Fibroblast of lung (primary cell): ENCODE measurements at regions not wholly inside any gene's neighbourhood (a gene's known extent, or its start where the extent isn't known, plus 50 kb on each side); places are given as distances from the start of the nearest gene placed in this dataset.
A peak's percentile ranks its signal among the peaks of the same experiment; 100 is the strongest.

Experiments used
- DNase-seq, 2 donors: peaks; one replicate each; pipeline versions ENCODE4 v3.0.0 to v3.0.0-alpha.2; 2010; ENCODE audit warnings: low read depth in 2 of 2
- H2AFZ ChIP-seq: 2 replicates; pipeline ENCODE4 v1.5.1; 2012; ENCODE audit warnings: low read length, control low read depth, inconsistent platforms
- H3K27ac ChIP-seq: 2 replicates; pipeline ENCODE4 v1.5.1; 2011; ENCODE audit warnings: low read length, control low read depth; ENCODE audit not compliant: insufficient read depth
- H3K27me3 ChIP-seq: 2 replicates; pipeline ENCODE4 v1.5.1; 2011; ENCODE audit warnings: mild to moderate bottlenecking, low read length; ENCODE audit not compliant: control insufficient read depth, insufficient read depth
- H3K36me3 ChIP-seq: 2 replicates; pipeline ENCODE4 v1.5.1; 2011; ENCODE audit warnings: low read length; ENCODE audit not compliant: control insufficient read depth, insufficient read depth
- H3K4me1 ChIP-seq: 2 replicates; pipeline ENCODE4 v1.5.1; 2011; ENCODE audit warnings: low read length; ENCODE audit not compliant: control insufficient read depth, insufficient read depth; ENCODE audit errors: extremely low read depth
- H3K4me2 ChIP-seq: 2 replicates; pipeline ENCODE4 v1.5.1; 2011; ENCODE audit warnings: low read length, control low read depth; ENCODE audit not compliant: insufficient read depth; ENCODE audit errors: extremely low read depth
- H3K4me3 ChIP-seq, 4 experiments: fragments of 200-600 bp in 1 of 4; sonication (generic) in 1 of 4; replicated peaks in 1 of 4; 2 replicates each; pipeline ENCODE4 v1.5.1; 2011 to 2016; ENCODE audit warnings: low read length in 4 of 4, low read depth in 3 of 4, mild to moderate bottlenecking in 3 of 4, control low read depth in 2 of 4, inconsistent platforms in 1 of 4, mixed read lengths in 1 of 4; ENCODE audit not compliant: insufficient read depth in 1 of 4; ENCODE audit errors: control extremely low read depth in 1 of 4
- H3K79me2 ChIP-seq: 2 replicates; pipeline ENCODE4 v1.5.1; 2012; ENCODE audit warnings: mild to moderate bottlenecking, low read length, inconsistent platforms; ENCODE audit not compliant: control insufficient read depth, insufficient read depth
- H3K9ac ChIP-seq: 2 replicates; pipeline ENCODE4 v1.5.1; 2011; ENCODE audit warnings: mild to moderate bottlenecking, low read length, control low read depth; ENCODE audit not compliant: insufficient read depth
- H3K9me3 ChIP-seq: 2 replicates; pipeline ENCODE4 v1.5.1; 2012; ENCODE audit warnings: low read depth, low read length; ENCODE audit not compliant: control insufficient read depth, insufficient read depth
- H4K20me1 ChIP-seq: 2 replicates; pipeline ENCODE4 v1.5.1; 2011; ENCODE audit warnings: low read length; ENCODE audit not compliant: control insufficient read depth, insufficient read depth; ENCODE audit errors: extremely low read depth
- EZH2 ChIP-seq: IDR thresholded peaks from 2 replicates; pipeline ENCODE4 v1.5.1; 2012; ENCODE audit warnings: low read length, control low read depth, mild to moderate bottlenecking; ENCODE audit errors: missing control alignments
- TF ChIP-seq, protein P1 (sequence below), 2 donors: IDR thresholded peaks in 1 of 2; conservative IDR thresholded peaks in 1 of 2; 1 replicate in 1 of 2; 2 replicates in 1 of 2; pipeline ENCODE4 v1.5.1; 2011 to 2012; ENCODE audit warnings: low read length in 2 of 2, control low read depth in 1 of 2, inconsistent platforms in 1 of 2, low read depth in 1 of 2, mild to moderate bottlenecking in 1 of 2

DNA sequence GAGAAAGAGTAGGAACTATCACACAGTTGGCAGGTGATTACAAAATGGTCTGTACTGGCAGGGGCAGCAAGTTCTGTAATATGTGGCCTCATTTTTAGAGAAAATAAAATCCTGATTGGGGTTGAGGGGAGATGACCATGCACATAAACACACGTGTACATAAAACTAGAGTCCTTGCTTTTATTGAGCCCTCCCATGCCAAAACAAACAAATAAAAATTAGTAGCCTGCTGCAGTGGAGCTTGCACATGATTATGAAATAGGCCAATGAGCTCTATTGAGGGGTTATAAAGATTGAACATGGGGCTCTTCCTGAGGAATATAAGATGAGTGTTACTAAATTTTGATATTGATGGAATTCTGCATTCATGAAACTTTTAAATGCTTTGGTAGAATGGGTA is 248.4 kb downstream of the ELAVL2 start:
- no peaks in the 10 kb centered on the region for H3K27me3 ChIP-seq
- H3K4me2 ChIP-seq = no peak overlapping the region
- TF ChIP-seq EZH2 = no peak
- TF ChIP-seq, protein P1, sequence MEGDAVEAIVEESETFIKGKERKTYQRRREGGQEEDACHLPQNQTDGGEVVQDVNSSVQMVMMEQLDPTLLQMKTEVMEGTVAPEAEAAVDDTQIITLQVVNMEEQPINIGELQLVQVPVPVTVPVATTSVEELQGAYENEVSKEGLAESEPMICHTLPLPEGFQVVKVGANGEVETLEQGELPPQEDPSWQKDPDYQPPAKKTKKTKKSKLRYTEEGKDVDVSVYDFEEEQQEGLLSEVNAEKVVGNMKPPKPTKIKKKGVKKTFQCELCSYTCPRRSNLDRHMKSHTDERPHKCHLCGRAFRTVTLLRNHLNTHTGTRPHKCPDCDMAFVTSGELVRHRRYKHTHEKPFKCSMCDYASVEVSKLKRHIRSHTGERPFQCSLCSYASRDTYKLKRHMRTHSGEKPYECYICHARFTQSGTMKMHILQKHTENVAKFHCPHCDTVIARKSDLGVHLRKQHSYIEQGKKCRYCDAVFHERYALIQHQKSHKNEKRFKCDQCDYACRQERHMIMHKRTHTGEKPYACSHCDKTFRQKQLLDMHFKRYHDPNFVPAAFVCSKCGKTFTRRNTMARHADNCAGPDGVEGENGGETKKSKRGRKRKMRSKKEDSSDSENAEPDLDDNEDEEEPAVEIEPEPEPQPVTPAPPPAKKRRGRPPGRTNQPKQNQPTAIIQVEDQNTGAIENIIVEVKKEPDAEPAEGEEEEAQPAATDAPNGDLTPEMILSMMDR (conservative IDR thresholded peaks at IDR 0.05 in 1 of 2, IDR thresholded peaks at IDR 0.05 in 1 of 2; ENCODE audit: low read depth in 1 of 2, low read length in 2 of 2) = no peak
- no peaks in the 10 kb centered on the region for H3K9me3 ChIP-seq
- no peak for DNase-seq
- no peak overlapping the region for H3K4me3 ChIP-seq
- H2AFZ ChIP-seq = no peak overlapping the region
- no peak overlapping the region for H3K27ac ChIP-seq
- H3K79me2 ChIP-seq = no peaks in the 10 kb centered on the region
- H3K36me3 ChIP-seq = no peaks in the 10 kb centered on the region
- H3K4me1 ChIP-seq = no peaks in the 10 kb centered on the region
- no peak overlapping the region for H3K9ac ChIP-seq
- H4K20me1 ChIP-seq = no peaks in the 10 kb centered on the region

DNA sequence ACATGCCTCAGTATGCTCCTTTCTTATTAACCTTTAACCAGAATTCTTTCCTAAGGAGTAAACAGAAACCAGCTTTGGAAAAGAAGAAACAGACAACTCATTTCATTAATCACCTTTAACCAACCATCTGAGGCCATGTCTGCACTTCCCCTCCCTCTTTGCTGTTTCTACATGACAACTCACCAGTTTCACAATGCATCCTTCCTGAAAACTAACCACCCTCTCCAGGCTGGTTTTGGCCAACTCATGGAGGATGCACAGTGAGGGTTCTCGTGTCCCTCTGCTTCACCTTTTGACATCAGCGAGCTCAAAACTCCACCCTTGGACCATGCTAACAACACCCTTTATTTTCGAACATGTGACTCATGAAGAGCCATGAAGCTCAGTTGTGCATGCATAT is 244.1 kb downstream of the ELAVL2 start:
- no peak for DNase-seq
- Histone ChIP-seq H3K4me2 (no peak overlapping the region), H3K9ac (no peak overlapping the region), H3K4me3 (no peak overlapping the region), H3K27me3 (no peaks in the 10 kb centered on the region), H2AFZ (no peak overlapping the region), H4K20me1 (no peaks in the 10 kb centered on the region), H3K36me3 (no peaks in the 10 kb centered on the region), H3K4me1 (no peaks in the 10 kb centered on the region), H3K27ac (no peak overlapping the region), H3K9me3 (no peaks in the 10 kb centered on the region), H3K79me2 (no peaks in the 10 kb centered on the region)
- TF ChIP-seq, protein P1 (conservative IDR thresholded peaks at IDR 0.05 in 1 of 2, IDR thresholded peaks at IDR 0.05 in 1 of 2; ENCODE audit: low read depth in 1 of 2, low read length in 2 of 2) = no peak
- no peak for TF ChIP-seq EZH2

DNA sequence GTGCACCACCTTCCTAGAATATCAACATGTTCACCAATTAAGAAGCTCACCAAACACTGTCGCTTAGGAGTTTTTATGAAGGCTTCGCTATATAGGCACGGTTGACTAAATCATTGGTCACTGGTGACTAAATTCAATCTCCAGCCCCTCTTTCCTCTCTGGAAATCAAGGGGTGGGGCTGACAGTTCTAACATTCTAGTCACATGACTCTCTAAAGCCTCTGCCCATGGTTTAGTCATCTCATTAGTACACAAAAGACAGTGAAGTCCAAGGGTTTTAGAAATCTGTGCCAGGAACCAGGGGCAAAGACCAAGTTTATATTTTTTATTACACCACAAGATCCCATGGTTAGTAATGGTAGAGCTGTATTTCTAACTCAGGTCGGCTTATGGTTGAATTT is 243.2 kb downstream of the ELAVL2 start:
- no peaks in the 10 kb centered on the region for H3K79me2 ChIP-seq
- H3K27ac ChIP-seq = no peak overlapping the region
- no peak overlapping the region for H3K4me2 ChIP-seq
- no peaks in the 10 kb centered on the region for H3K36me3 ChIP-seq
- H3K27me3 ChIP-seq = no peaks in the 10 kb centered on the region
- no peak for TF ChIP-seq EZH2
- TF ChIP-seq, protein P1 (conservative IDR thresholded peaks at IDR 0.05 in 1 of 2, IDR thresholded peaks at IDR 0.05 in 1 of 2; ENCODE audit: low read depth in 1 of 2, low read length in 2 of 2) = no peak
- peak in 1 of 2 donors; percentile 14 for DNase-seq
- H3K9ac ChIP-seq = no peak overlapping the region
- H4K20me1 ChIP-seq = no peaks in the 10 kb centered on the region
- H3K9me3 ChIP-seq = no peaks in the 10 kb centered on the region
- no peaks in the 10 kb centered on the region for H3K4me1 ChIP-seq
- H2AFZ ChIP-seq = no peak overlapping the region
- no peak overlapping the region for H3K4me3 ChIP-seq
